Esophagus muscularis mucosa (tissue), 4 donors: ENCODE measurements at regions not wholly inside any gene's neighbourhood (a gene's known extent, or its start where the extent isn't known, plus 50 kb on each side); places are given as distances from the start of the nearest gene placed in this dataset.
A peak's percentile ranks its signal among the peaks of the same experiment; 100 is the strongest.

ENCODE experiments used
- EP300 ChIP-seq: sonication (generic); formaldehyde crosslinking; IDR thresholded peaks from one replicate; pipeline ENCODE4 v1.6.1; 2017; ENCODE audit warnings: antibody characterized with exemption
- POLR2A ChIP-seq: fragments of 450-650 bp; IDR thresholded peaks from one replicate; pipeline ENCODE4 v1.6.1; 2017; ENCODE audit warnings: antibody characterized with exemption, moderate library complexity, mild to moderate bottlenecking, low read depth
- POLR2AphosphoS5 ChIP-seq, 2 donors: sonication (generic); formaldehyde crosslinking; IDR thresholded peaks; one replicate each; pipeline ENCODE4 v1.6.1; 2017; ENCODE audit warnings: antibody characterized with exemption in 2 of 2
- TF ChIP-seq, protein P1 (sequence below), 3 experiments: fragments of 200-600 bp in 2 of 3; fragments of 450-650 bp in 1 of 3; sonication (generic) in 2 of 3; IDR thresholded peaks; one replicate each; pipeline ENCODE4 v1.5.1; 2017 to 2019; ENCODE audit warnings: antibody characterized with exemption in 3 of 3, mild to moderate bottlenecking in 2 of 3, moderate library complexity in 1 of 3

DNA sequence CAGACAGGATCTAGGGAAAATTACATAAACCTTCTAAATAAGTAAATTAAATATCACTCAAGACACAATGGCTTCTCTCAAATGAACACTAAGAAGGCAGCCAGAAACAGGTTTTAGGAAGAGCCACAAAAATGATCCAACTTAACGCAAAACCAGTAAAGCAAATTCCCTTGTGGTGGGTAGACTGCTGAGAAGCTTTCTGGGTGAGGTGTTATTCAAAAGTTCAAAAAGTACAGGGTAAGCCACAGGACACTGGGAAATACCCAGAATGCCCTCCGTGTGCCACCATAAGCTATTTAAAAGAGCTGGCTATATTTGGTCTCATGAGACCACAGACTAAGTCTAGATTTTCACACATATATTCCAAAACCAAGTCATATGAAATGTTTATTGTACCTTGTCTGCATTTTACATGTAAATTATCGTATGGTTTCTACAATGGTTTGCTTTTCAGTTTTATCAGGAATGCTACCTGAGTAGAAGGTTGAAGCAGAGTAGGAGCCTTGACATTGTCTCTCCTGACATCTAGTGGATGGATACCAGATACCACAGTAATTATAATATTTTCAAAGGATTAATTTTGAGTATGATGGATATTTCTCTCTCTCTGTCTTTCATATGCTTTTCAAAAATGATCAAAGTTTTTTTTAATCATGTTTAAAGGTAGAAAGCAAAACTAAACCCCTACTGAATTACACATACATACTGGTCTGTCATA is 109.3 kb upstream of the KLHL13 start:
- TF ChIP-seq, protein P1, sequence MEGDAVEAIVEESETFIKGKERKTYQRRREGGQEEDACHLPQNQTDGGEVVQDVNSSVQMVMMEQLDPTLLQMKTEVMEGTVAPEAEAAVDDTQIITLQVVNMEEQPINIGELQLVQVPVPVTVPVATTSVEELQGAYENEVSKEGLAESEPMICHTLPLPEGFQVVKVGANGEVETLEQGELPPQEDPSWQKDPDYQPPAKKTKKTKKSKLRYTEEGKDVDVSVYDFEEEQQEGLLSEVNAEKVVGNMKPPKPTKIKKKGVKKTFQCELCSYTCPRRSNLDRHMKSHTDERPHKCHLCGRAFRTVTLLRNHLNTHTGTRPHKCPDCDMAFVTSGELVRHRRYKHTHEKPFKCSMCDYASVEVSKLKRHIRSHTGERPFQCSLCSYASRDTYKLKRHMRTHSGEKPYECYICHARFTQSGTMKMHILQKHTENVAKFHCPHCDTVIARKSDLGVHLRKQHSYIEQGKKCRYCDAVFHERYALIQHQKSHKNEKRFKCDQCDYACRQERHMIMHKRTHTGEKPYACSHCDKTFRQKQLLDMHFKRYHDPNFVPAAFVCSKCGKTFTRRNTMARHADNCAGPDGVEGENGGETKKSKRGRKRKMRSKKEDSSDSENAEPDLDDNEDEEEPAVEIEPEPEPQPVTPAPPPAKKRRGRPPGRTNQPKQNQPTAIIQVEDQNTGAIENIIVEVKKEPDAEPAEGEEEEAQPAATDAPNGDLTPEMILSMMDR (IDR thresholded peaks at IDR 0.05) = peak; percentile 34 to 50 (median 35)
- no peak for TF ChIP-seq POLR2A
- no peak for TF ChIP-seq POLR2AphosphoS5 (IDR thresholded peaks at IDR 0.05)
- TF ChIP-seq EP300 = no peak
